GM12891 (cell line): ENCODE measurements at regions not wholly inside any gene's neighbourhood (a gene's known extent, or its start where the extent isn't known, plus 50 kb on each side); places are given as distances from the start of the nearest gene placed in this dataset.

ENCODE experiments used
- POLR2A ChIP-seq: IDR thresholded peaks from 2 replicates; pipeline ENCODE4 v1.6.1; 2011; ENCODE audit warnings: low read depth, low read length, control low read depth
- POLR2AphosphoS5 ChIP-seq: IDR thresholded peaks from 2 replicates; pipeline ENCODE4 v1.6.1; 2011; ENCODE audit warnings: low read depth, low read length, control low read depth
- TAF1 ChIP-seq: IDR thresholded peaks from 2 replicates; pipeline ENCODE4 v1.6.1; 2011; ENCODE audit warnings: low read depth, low read length, control low read depth

DNA sequence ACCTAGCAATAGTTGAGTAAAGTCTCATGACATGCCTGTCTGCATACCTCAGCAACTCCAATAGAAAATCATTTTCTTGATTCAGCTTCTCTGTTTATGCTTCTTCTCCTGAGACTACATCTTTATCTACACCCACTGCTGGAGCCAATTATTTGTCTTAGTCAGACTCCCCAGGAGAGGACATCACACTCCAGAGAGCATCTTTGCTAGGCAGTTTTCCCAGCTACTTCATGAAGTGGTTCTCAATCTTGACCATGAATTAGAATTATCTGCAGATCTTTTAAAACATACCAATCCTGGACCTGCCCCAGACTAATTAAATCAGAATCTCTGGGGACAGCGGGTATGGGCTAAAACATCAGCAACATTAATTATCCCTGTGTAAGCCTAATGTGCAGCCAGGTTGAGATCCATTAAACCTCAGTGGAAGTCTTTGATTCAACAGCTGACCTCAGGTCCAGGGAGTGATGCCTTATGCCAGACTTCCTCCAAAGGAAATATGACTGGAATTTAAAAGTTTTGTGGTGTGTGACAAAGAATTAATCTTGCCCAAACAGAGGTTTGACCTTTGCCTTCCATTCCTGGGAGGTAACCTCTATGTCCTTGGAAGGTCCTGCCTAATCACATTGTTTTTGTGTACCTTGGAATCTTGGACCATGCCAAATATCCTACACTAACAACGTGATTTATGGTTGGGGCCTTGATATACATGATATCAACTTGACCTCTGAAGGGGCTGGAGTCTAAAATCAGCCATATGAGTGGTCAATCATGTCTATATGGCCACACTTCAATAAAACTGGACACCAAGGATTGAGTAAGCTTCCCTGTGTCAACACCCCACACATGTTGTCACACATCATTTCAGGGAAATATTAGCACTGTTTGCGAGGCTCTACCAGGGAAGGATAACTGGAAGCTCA is 99.3 kb upstream of the DNAJC10 start:
- TF ChIP-seq TAF1 (no peak), POLR2AphosphoS5 (no peak), POLR2A (no peak)
